Sigmoid colon (tissue), 4 donors: ENCODE measurements at regions not wholly inside any gene's neighbourhood (a gene's known extent, or its start where the extent isn't known, plus 50 kb on each side); places are given as distances from the start of the nearest gene placed in this dataset.

Experiments used
- EP300 ChIP-seq, 4 donors: sonication (generic); formaldehyde crosslinking; IDR thresholded peaks; one replicate each; pipeline ENCODE4 v1.6.1; 2017; ENCODE audit warnings: antibody characterized with exemption in 4 of 4
- POLR2A ChIP-seq, 2 donors: fragments of 450-650 bp; IDR thresholded peaks; one replicate each; pipeline ENCODE4 v1.6.1; 2016; ENCODE audit warnings: antibody characterized with exemption in 2 of 2, mild to moderate bottlenecking in 2 of 2, moderate library complexity in 2 of 2
- TF ChIP-seq, protein P1 (sequence below), 4 experiments: fragments of 450-650 bp in 3 of 4; fragments of 200-600 bp in 1 of 4; IDR thresholded peaks; one replicate each; pipeline ENCODE4 v1.5.1; 2016 to 2019; ENCODE audit warnings: antibody characterized with exemption in 4 of 4, mild to moderate bottlenecking in 3 of 4, moderate library complexity in 2 of 4

DNA sequence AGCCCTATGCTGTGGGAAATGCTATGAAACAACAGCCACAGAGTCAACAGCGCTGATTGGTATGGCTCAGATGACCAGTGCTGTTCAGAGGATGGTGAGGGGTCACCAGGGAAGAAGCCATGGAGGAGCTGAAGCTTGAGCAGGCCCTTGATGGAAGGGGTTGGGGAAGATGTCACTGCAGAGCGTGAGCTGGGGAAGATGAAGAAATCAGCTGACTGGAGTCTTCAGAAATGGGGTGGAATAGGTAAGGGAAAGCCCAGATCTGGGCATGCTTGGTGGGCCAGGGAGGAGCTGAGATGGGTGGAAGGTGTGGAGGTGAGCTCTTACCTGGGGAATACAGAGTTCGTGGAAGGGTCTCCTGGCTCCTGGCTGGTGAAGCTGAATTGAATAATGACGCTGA, 105.4 kb upstream of the PLET1 start:
- TF ChIP-seq EP300 (IDR thresholded peaks at IDR 0.05) (no peak), POLR2A (IDR thresholded peaks at IDR 0.05) (no peak)
- TF ChIP-seq, protein P1, sequence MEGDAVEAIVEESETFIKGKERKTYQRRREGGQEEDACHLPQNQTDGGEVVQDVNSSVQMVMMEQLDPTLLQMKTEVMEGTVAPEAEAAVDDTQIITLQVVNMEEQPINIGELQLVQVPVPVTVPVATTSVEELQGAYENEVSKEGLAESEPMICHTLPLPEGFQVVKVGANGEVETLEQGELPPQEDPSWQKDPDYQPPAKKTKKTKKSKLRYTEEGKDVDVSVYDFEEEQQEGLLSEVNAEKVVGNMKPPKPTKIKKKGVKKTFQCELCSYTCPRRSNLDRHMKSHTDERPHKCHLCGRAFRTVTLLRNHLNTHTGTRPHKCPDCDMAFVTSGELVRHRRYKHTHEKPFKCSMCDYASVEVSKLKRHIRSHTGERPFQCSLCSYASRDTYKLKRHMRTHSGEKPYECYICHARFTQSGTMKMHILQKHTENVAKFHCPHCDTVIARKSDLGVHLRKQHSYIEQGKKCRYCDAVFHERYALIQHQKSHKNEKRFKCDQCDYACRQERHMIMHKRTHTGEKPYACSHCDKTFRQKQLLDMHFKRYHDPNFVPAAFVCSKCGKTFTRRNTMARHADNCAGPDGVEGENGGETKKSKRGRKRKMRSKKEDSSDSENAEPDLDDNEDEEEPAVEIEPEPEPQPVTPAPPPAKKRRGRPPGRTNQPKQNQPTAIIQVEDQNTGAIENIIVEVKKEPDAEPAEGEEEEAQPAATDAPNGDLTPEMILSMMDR (IDR thresholded peaks at IDR 0.05): no peak
